Hepatocyte (in vitro differentiated cells): ENCODE measurements at regions not wholly inside any gene's neighbourhood (a gene's known extent, or its start where the extent isn't known, plus 50 kb on each side); places are given as distances from the start of the nearest gene placed in this dataset.

Source experiments
- DNase-seq: peaks from one replicate; pipeline ENCODE4 v3.0.0-alpha.2; 2016; ENCODE audit warnings: low spot score
- H2AFZ ChIP-seq: fragments of 200-600 bp; sonication (generic); 2 replicates; pipeline ENCODE4 v1.6.0; 2016; ENCODE audit warnings: antibody characterized with exemption, mild to moderate bottlenecking
- H3K27ac ChIP-seq: fragments of 200-600 bp; sonication (generic); 2 replicates; pipeline ENCODE4 v1.5.1; 2016; ENCODE audit warnings: mild to moderate bottlenecking
- H3K27me3 ChIP-seq: fragments of 200-600 bp; sonication (generic); 2 replicates; pipeline ENCODE4 v1.6.1; 2016
- H3K36me3 ChIP-seq: fragments of 200-600 bp; sonication (generic); replicated peaks from 2 replicates; pipeline ENCODE4 v1.5.1; 2016; ENCODE audit warnings: low read depth; ENCODE audit not compliant: insufficient read depth
- H3K4me1 ChIP-seq: fragments of 200-600 bp; sonication (generic); 2 replicates; pipeline ENCODE4 v1.5.1; 2016; ENCODE audit warnings: mild to moderate bottlenecking, moderate library complexity; ENCODE audit not compliant: insufficient read depth
- H3K4me2 ChIP-seq: fragments of 200-600 bp; sonication (generic); 2 replicates; pipeline ENCODE4 v1.6.0; 2016
- H3K4me3 ChIP-seq: fragments of 200-600 bp; sonication (generic); 2 replicates; pipeline ENCODE4 v1.5.1; 2016; ENCODE audit warnings: mild to moderate bottlenecking
- H3K79me2 ChIP-seq: fragments of 200-600 bp; sonication (generic); 2 replicates; pipeline ENCODE4 v1.6.0; 2017; ENCODE audit warnings: mild to moderate bottlenecking
- H3K9me2 ChIP-seq: fragments of 200-600 bp; sonication (generic); replicated peaks from 2 replicates; pipeline ENCODE4 v1.6.0; 2017; ENCODE audit warnings: mild to moderate bottlenecking; ENCODE audit not compliant: insufficient read depth
- H3K9me3 ChIP-seq: fragments of 200-600 bp; sonication (generic); 2 replicates; pipeline ENCODE4 v1.5.1; 2016; ENCODE audit warnings: low read depth, mild to moderate bottlenecking
- H4K20me1 ChIP-seq: fragments of 200-600 bp; sonication (generic); 2 replicates; pipeline ENCODE4 v1.6.0; 2016; ENCODE audit warnings: mild to moderate bottlenecking; ENCODE audit not compliant: insufficient read depth, poor library complexity, severe bottlenecking
- CTCF ChIP-seq: fragments of 200-600 bp; sonication (generic); IDR thresholded peaks from 2 replicates; pipeline ENCODE4 v1.5.1; 2016; ENCODE audit warnings: antibody characterized with exemption, mild to moderate bottlenecking; ENCODE audit not compliant: poor library complexity
- EZH2 ChIP-seq: fragments of 200-600 bp; sonication (generic); IDR thresholded peaks from 2 replicates; pipeline ENCODE4 v1.6.1; 2016; ENCODE audit warnings: antibody characterized with exemption, mild to moderate bottlenecking, borderline replicate concordance
- EZH2phosphoT487 ChIP-seq: fragments of 200-600 bp; sonication (generic); IDR thresholded peaks from one replicate; pipeline ENCODE4 v1.6.1; 2018; ENCODE audit warnings: antibody characterized with exemption, mild to moderate bottlenecking, low read depth, moderate library complexity; ENCODE audit not compliant: unreplicated experiment, severe bottlenecking
- WGBS: methylation state at CpG from one replicate; pipeline ENCODE4 v1.1.6; 2016; ENCODE audit warnings: low lambda C conversion rate; ENCODE audit errors: missing lambda C conversion rate; 5-methylcytosine and 5-hydroxymethylcytosine counted together

GRCh38 chr10:44067432-44067831 lies 317.5 kb downstream of the CXCL12 start:
- Histone ChIP-seq H3K27me3 (no peaks in the 10 kb centered on the region), H3K9me3 (no peaks in the 10 kb centered on the region), H2AFZ (no peak overlapping the region), H3K4me3 (no peak overlapping the region), H3K9me2 (no peaks in the 10 kb centered on the region), H3K27ac (no peak overlapping the region), H3K4me2 (no peak overlapping the region), H3K4me1 (peaks cover 8% of the 10 kb centered on the region), H3K79me2 (no peaks in the 10 kb centered on the region), H3K36me3 (no peaks in the 10 kb centered on the region), H4K20me1 (no peaks in the 10 kb centered on the region)
- TF ChIP-seq CTCF (no peak), EZH2 (no peak), EZH2phosphoT487 (no peak)
- WGBS, result 92% methylated on average over 2 of the region's 2 CpGs
- no peak for DNase-seq

- H3K27me3 ChIP-seq, result no peaks in the 10 kb centered on the region
- no peaks in the 10 kb centered on the region for H3K9me2 ChIP-seq
- H3K9me3 ChIP-seq, result no peaks in the 10 kb centered on the region
- TF ChIP-seq EZH2 (no peak), EZH2phosphoT487 (no peak), CTCF (no peak)
- no peaks in the 10 kb centered on the region for H3K79me2 ChIP-seq
- H2AFZ ChIP-seq, result no peak overlapping the region
- no peak overlapping the region for H3K4me2 ChIP-seq
- no peaks in the 10 kb centered on the region for H3K36me3 ChIP-seq
- no peak for DNase-seq
- 62% methylated on average over 5 of the region's 5 CpGs for WGBS
- H3K27ac ChIP-seq, result no peak overlapping the region
- H4K20me1 ChIP-seq, result no peaks in the 10 kb centered on the region
- peaks cover 8% of the 10 kb centered on the region for H3K4me1 ChIP-seq
- H3K4me3 ChIP-seq, result no peak overlapping the region
Measured at GRCh38 chr10:44066527-44067255, 318.2 kb downstream of the CXCL12 start.

- DNase-seq, result no peak
- no peak overlapping the region for H3K4me3 ChIP-seq
Measured at GRCh38 chr10:44065788-44066526, 318.9 kb downstream of the CXCL12 start.

More at GRCh38 chr10:44065788-44066526, 318.9 kb downstream of the CXCL12 start:
- no peaks in the 10 kb centered on the region for H4K20me1 ChIP-seq
- H3K79me2 ChIP-seq, result no peaks in the 10 kb centered on the region
- no peak for TF ChIP-seq CTCF
- no peak for TF ChIP-seq EZH2phosphoT487
- TF ChIP-seq EZH2, result no peak
- no peaks in the 10 kb centered on the region for H3K36me3 ChIP-seq
- WGBS, result 83% methylated on average over 9 of the region's 9 CpGs
- no peaks in the 10 kb centered on the region for H3K9me2 ChIP-seq
- no peak overlapping the region for H3K4me2 ChIP-seq
- peaks cover 6% of the 10 kb centered on the region for H3K4me1 ChIP-seq
- H3K9me3 ChIP-seq, result no peaks in the 10 kb centered on the region
- H2AFZ ChIP-seq, result no peak overlapping the region
- no peaks in the 10 kb centered on the region for H3K27me3 ChIP-seq
- H3K27ac ChIP-seq, result no peak overlapping the region
